Type B pancreatic cell (in vitro differentiated cells): ENCODE measurements at regions not wholly inside any gene's neighbourhood (a gene's known extent, or its start where the extent isn't known, plus 50 kb on each side); places are given as distances from the start of the nearest gene placed in this dataset.
"Not testable (repeated sequence)": the region's sequence is repeated elsewhere in the genome, so short reads cannot be mapped to it uniquely, and the experiment has no call there.

ENCODE experiments used
- DNase-seq: peaks from one replicate; pipeline ENCODE4 v3.0.0; 2021; ENCODE audit warnings: mixed read lengths; ENCODE audit not compliant: unreplicated experiment; ENCODE audit errors: extremely low spot score
- H3K27ac Mint-ChIP-seq: 2 replicates; pipeline ENCODE4 v1.8.0; 2021; ENCODE audit warnings: mild to moderate bottlenecking, mixed read lengths
- H3K27me3 Mint-ChIP-seq: 2 replicates; pipeline ENCODE4 v1.8.0; 2021; ENCODE audit warnings: mixed read lengths
- H3K36me3 Mint-ChIP-seq: 2 replicates; pipeline ENCODE4 v1.8.0; 2021; ENCODE audit warnings: mixed read lengths
- H3K4me1 Mint-ChIP-seq: one replicate; pipeline ENCODE4 v1.8.0; 2021; ENCODE audit warnings: mixed read lengths; ENCODE audit not compliant: unreplicated experiment
- H3K4me3 Mint-ChIP-seq: 2 replicates; pipeline ENCODE4 v1.8.0; 2021; ENCODE audit warnings: mild to moderate bottlenecking, mixed read lengths
- H3K9me3 Mint-ChIP-seq: 2 replicates; pipeline ENCODE4 v1.8.0; 2021; ENCODE audit warnings: mixed read lengths
- CTCF ChIP-seq: fragments of 200-600 bp; sonication (generic); conservative IDR thresholded peaks from 2 replicates; pipeline ENCODE4 v1.5.0; 2021; ENCODE audit warnings: antibody characterized with exemption, mild to moderate bottlenecking

- TF ChIP-seq CTCF = no peak
- H3K36me3 Mint-ChIP-seq = no peaks in the 10 kb centered on the region
- H3K4me3 Mint-ChIP-seq = no peak overlapping the region
- no peaks in the 10 kb centered on the region for H3K9me3 Mint-ChIP-seq
- H3K4me1 Mint-ChIP-seq = no peaks in the 10 kb centered on the region
- H3K27ac Mint-ChIP-seq = no peak overlapping the region
- DNase-seq = no peak
- H3K27me3 Mint-ChIP-seq = peaks cover 17% of the 10 kb centered on the region
Observed at GRCh38 chr12:115791331-115791730, 486.2 kb downstream of the MED13L start.

GRCh38 chr12:115790526-115790925 lies 487.0 kb downstream of the MED13L start:
- no peak overlapping the region for H3K4me3 Mint-ChIP-seq
- H3K9me3 Mint-ChIP-seq = no peaks in the 10 kb centered on the region
- DNase-seq = no peak
- H3K4me1 Mint-ChIP-seq = no peaks in the 10 kb centered on the region
- TF ChIP-seq CTCF = no peak
- H3K27ac Mint-ChIP-seq = no peak overlapping the region
- no peaks in the 10 kb centered on the region for H3K36me3 Mint-ChIP-seq
- H3K27me3 Mint-ChIP-seq = peaks cover 17% of the 10 kb centered on the region

- H3K36me3 Mint-ChIP-seq = not testable (repeated sequence)
Observed at GRCh38 chr12:115786490-115786889, 491.0 kb downstream of the MED13L start.

GRCh38 chr12:115785548-115785947 lies 491.9 kb downstream of the MED13L start:
- Mint-ChIP-seq H3K4me3 (no peak overlapping the region), H3K36me3 (no peaks in the 10 kb centered on the region), H3K9me3 (no peaks in the 10 kb centered on the region), H3K27ac (no peak overlapping the region), H3K27me3 (peaks cover 12% of the 10 kb centered on the region), H3K4me1 (peaks cover 7% of the 10 kb centered on the region)
- DNase-seq = no peak
- no peak for TF ChIP-seq CTCF

More at GRCh38 chr12:115786490-115786889, 491.0 kb downstream of the MED13L start:
- DNase-seq, H3K4me3 Mint-ChIP-seq, H3K4me1 Mint-ChIP-seq, H3K27ac Mint-ChIP-seq, H3K9me3 Mint-ChIP-seq: not testable (repeated sequence)
- H3K27me3 Mint-ChIP-seq = peaks cover 16% of the 10 kb centered on the region

- peaks cover 9% of the 10 kb centered on the region for H3K27me3 Mint-ChIP-seq
- no peak for TF ChIP-seq CTCF
- H3K9me3 Mint-ChIP-seq = peaks cover 10% of the 10 kb centered on the region
- H3K4me3 Mint-ChIP-seq = no peak overlapping the region
- H3K4me1 Mint-ChIP-seq = peaks cover 4% of the 10 kb centered on the region
- H3K36me3 Mint-ChIP-seq = no peaks in the 10 kb centered on the region
- DNase-seq = no peak
- no peak overlapping the region for H3K27ac Mint-ChIP-seq
Observed at GRCh38 chr12:115776399-115776798, 501.1 kb downstream of the MED13L start.

- no peak for TF ChIP-seq CTCF
- Mint-ChIP-seq H3K27ac (no peak overlapping the region), H3K4me1 (peaks cover 4% of the 10 kb centered on the region), H3K4me3 (no peak overlapping the region), H3K36me3 (no peaks in the 10 kb centered on the region), H3K27me3 (peaks cover 13% of the 10 kb centered on the region), H3K9me3 (peaks cover 10% of the 10 kb centered on the region)
- DNase-seq = no peak
Observed at GRCh38 chr12:115774148-115774895, 503.2 kb downstream of the MED13L start.
